ENCODE measurements at regions not wholly inside any gene's neighbourhood (a gene's known extent, or its start where the extent isn't known, plus 50 kb on each side); places are given as distances from the start of the nearest gene placed in this dataset.

- TF ChIP-seq POLR2AphosphoS5 (IDR thresholded peaks at IDR 0.05) (no peak), CTCF (IDR thresholded peaks at IDR 0.05) (no peak)
These were observed 149.0 kb downstream of the ARL6IP6 start for GRCh38 chr2:152867397-152867796.
